GM21526 (cell line): ENCODE measurements at regions not wholly inside any gene's neighbourhood (a gene's known extent, or its start where the extent isn't known, plus 50 kb on each side); places are given as distances from the start of the nearest gene placed in this dataset.

ENCODE experiments used
- ATAC-seq: cut with Tn5 transposase; IDR thresholded peaks from one replicate; pipeline ENCODE4 v1.9.1; 2021; ENCODE audit warnings: moderate library complexity; ENCODE audit not compliant: unreplicated experiment, low FRiP score

- no peak for ATAC-seq
Observed at GRCh38 chr11:11141065-11141464, 212.0 kb downstream of the CSNK2A3 start.

- no peak for ATAC-seq
Observed at GRCh38 chr11:11140510-11140909, 212.5 kb downstream of the CSNK2A3 start.

DNA sequence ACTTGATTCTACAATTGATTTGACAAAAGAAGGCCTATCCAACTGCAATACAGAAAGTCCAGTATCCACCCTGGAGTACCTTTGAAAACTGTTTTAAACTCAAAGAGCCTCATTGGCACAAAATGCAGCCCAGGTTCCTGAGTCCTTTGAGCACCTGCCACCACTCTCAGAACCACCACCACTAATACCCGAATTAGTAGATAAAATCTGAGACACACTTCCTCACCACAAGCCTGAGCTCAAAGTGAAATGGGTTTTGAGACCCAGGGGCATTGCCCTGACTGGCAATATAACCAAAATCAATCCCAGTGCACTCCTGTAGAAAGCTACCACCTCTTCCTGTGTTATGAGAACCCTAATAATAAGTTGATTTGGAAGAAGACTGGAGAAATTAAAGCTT, 215.7 kb downstream of the CSNK2A3 start:
- ATAC-seq, result no peak

- ATAC-seq, result no peak
Observed at GRCh38 chr11:11135820-11136476, 217.1 kb downstream of the CSNK2A3 start.

DNA sequence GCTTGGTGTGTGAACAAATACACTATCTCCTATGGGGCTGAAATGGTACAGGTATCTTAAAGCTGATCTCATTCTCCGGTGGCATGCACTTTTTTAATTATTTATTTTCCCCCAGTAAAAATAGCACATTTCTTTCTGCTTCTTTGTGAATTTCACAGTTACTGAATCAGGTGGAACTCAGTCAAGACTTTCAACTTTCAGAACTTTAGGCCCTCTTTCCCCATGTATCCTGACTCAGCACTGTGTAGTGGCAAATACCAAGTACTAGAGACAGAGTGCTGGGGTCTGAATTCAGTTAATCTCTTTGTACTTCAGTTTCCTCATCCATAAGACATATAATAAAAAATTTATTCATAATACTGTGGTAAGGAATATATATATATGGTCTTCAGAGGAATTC, 223.9 kb downstream of the CSNK2A3 start:
- no peak for ATAC-seq

GRCh38 chr11:11125618-11126017, 227.4 kb downstream of the CSNK2A3 start:
- ATAC-seq, result no peak

- ATAC-seq, result no peak
Observed at GRCh38 chr11:11122749-11123148, 230.3 kb downstream of the CSNK2A3 start.

DNA sequence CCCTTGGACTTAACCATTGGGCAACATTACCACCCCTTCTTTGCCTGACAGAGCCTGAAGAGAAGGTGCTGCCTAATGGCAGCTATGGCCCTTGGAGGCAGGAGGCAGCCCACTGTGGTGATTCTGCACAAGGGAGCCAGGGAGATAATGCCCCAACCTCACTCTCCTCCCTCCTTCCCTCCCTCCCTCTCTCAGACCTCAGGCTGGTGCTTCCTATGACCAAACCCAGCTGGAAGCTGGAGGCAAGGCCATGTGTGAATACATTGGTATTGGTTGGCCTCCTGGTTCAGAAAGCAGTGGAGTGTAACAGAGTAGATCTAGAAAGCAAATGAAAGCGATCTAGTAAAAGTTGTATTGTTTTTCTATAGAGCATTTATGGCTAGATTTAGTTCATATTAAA, 233.1 kb downstream of the CSNK2A3 start:
- ATAC-seq, result no peak

DNA sequence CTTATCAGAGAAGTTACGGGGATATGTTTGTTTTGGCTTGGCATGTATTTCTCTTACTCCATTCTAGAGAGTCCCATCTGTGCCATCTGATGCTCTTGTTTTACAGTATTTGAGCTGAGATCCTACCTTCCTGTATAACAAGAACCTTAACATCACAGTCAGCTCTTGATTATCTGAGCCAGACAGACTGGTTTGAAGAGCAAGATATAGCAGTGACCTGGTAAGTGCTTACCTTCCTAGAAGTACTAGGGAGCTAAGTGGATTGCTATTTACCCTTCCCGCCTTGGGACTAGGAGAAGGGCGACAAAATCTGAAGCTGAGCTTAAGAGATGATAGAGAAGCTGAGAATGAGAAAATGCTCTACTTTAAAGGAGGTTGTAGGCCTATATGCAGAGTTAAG, 235.3 kb downstream of the CSNK2A3 start:
- no peak for ATAC-seq

- no peak for ATAC-seq
Observed at GRCh38 chr11:11115475-11115874, 237.6 kb downstream of the CSNK2A3 start.

GRCh38 chr11:11113626-11114025, 239.4 kb downstream of the CSNK2A3 start:
- ATAC-seq, result no peak

DNA sequence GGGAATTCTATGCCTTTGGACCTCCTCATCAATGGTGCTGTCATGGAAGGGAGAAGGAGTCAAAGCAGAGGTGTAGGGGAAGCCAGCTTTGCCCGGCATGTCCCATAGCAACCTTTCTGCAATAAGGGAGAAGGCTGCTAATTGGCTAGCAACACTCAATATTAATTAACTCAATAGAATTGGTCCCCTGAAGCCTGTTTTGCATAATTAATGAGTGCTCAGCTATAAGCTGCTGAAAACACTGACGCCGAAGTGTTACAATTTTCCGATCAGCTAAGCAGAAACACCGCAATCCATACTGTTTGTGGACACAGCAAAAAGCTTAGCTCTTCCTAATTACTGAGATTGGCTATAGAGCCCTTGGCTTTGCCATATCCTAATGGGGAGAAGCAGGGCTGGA, 245.0 kb downstream of the CSNK2A3 start:
- no peak for ATAC-seq

- no peak for ATAC-seq
Observed at GRCh38 chr11:11107076-11107723, 245.8 kb downstream of the CSNK2A3 start.

GRCh38 chr11:11105361-11105760, 247.5 kb upstream of the ZBED5 start:
- no peak for ATAC-seq

GRCh38 chr11:11095831-11096723, 238.2 kb upstream of the ZBED5 start:
- ATAC-seq, result no peak

- ATAC-seq, result no peak
Observed at GRCh38 chr11:11090495-11090894, 232.6 kb upstream of the ZBED5 start.

DNA sequence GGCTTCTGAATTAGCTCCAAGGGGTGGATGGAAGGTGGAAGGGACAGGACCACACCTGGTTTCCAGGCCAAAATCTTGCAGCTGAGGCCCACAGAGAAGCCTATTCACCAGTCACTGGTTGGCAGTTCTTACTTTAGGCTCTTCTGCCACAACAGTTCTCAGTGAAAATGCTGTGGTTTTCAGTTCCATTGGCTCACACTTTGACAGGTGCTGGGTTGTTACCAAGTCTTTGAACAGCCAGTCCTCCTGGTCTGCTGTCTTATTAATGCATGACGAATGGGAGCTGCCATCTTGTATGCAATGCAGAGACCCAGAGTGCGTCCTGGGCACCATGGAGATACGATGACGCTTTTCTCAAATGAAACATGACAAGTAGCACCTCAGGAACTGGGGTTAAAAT, 232.0 kb upstream of the ZBED5 start:
- no peak for ATAC-seq

DNA sequence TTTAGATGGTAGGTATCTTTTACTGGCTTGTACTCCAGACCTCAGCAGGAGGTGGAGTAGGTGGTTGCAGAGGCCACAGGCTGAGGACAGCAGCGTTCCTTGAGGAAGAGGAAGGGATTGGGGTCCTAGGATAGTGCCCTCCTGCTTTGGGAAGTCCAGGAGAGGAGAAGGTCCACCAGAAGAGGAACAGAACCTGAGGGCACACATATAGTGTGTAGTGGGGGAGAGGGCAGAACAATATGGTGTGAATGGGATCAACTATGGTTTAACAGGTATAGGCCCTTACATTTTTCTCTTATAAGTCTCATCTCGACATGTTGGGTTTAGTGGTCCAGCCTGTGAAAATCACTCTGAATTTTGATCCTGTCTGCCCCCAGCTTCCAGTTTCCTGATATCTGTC, 229.1 kb upstream of the ZBED5 start:
- ATAC-seq, result no peak

DNA sequence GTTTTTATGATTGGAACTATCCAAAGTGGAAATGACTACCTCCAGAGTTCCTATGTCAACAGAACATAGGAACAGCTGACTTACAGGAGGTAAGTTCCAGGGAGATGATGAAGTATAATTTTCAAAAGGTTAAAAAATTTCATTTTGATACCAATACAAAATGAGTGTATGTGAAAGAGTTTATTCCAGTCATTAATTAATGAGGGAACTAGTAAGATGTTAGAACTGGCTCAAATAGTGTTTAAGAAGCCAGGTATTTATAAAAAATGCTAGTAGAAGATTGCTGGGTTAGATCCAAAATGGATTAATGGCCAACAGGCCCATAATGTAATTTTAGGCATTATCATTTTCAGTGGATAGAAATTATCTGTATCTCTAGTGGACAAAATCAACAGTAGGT, 227.7 kb upstream of the ZBED5 start:
- no peak for ATAC-seq

DNA sequence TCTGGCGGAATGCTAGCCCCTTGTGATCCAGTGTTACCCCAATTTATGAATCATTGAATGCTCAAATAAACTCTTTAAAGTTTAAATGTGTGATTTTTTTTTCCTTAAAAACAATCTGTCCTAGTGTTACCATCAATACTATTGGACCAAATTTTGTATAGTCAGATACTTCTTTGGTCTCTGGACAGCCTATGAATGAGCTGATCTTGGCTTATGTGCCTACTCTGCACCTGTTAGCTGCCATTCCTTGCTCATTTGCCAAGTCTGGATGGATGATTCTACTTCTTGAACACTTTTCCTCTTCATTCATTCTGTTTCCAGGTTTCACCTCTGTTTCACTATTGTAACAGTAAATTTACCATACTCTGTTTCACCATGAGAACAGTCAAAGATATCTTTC, 226.5 kb upstream of the ZBED5 start:
- ATAC-seq, result no peak

DNA sequence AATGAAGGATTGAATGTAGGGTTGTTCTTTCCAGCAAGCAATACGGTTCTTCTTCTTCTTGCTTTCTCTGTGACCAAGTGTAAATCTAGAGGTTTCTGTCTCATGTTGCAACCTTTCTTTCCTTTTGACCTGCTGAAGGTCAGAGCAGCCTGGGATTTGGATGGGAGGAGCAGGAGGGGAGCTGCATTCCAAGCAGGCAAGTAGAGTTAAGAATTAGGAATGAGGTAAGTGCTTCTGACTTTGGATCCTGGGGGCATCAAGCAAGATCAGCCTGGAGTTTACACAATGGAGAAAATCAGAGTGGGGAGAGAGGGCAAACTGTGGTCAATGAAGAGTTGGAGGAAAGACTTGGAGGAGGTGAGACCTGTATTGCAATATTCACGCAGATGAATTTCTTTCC, 225.6 kb upstream of the ZBED5 start:
- ATAC-seq, result no peak

GRCh38 chr11:11082646-11083045, 224.8 kb upstream of the ZBED5 start:
- ATAC-seq, result no peak
